ENCODE measurements at regions not wholly inside any gene's neighbourhood (a gene's known extent, or its start where the extent isn't known, plus 50 kb on each side); places are given as distances from the start of the nearest gene placed in this dataset.

- Histone ChIP-seq H3K4me3 (ENCODE audit: low read depth, low read length, poor library complexity, severe bottlenecking) (no peak overlapping the region), H3K27ac (ENCODE audit: low read depth, low read length, poor library complexity, severe bottlenecking) (no peak overlapping the region), H3K4me1 (ENCODE audit: insufficient read depth, low read length, poor library complexity, severe bottlenecking) (no peaks in the 10 kb centered on the region), H3K27me3 (replicated peaks; ENCODE audit: insufficient read depth, low read depth, low read length, poor library complexity) (no peaks in the 10 kb centered on the region), H3K9me3 (ENCODE audit: low read depth, low read length, poor library complexity, severe bottlenecking) (no peaks in the 10 kb centered on the region), H3K36me3 (ENCODE audit: insufficient read depth, low read length, poor library complexity, severe bottlenecking) (no peaks in the 10 kb centered on the region)
- intact Hi-C loops (cut with micrococcal nuclease; ENCODE audit: unreplicated experiment) = no loop called here
- ChIA-PET POLR2A (ENCODE audit: low non-redundant PET) (no interaction called here), CTCF (interaction anchor here (0.7 kb wide), 1 partner anchor 14 kb away, joined by 7 read pairs; no protein-coding TSS in a partner anchor)
- TF ChIP-seq EZH2 (IDR thresholded peaks at IDR 0.05; ENCODE audit: borderline replicate concordance, low read depth, low read length, poor library complexity, severe bottlenecking) (no peak), CTCF (conservative IDR thresholded peaks at IDR 0.05; ENCODE audit: low read depth, low read length) (no peak)
- no TSS peak for BruUV-seq (replicated peaks)
- DNase-seq (ENCODE audit: low spot score) = no peak
Observed at GRCh38 chr17:72565758-72566157, 444.9 kb downstream of the SOX9 start.

GRCh38 chr17:72566671-72567484 lies 446.1 kb downstream of the SOX9 start:
- TF ChIP-seq EZH2 (IDR thresholded peaks at IDR 0.05; ENCODE audit: borderline replicate concordance, low read depth, low read length, poor library complexity, severe bottlenecking) (no peak), CTCF (conservative IDR thresholded peaks at IDR 0.05; ENCODE audit: low read depth, low read length) (no peak)
- CTCF ChIA-PET = interaction anchor here (0.9 kb wide), 1 partner anchor 10 kb away, joined by 3 read pairs; no protein-coding TSS in a partner anchor
- H3K4me3 ChIP-seq (ENCODE audit: low read depth, low read length, poor library complexity, severe bottlenecking) = no peak overlapping the region
- no TSS peak for BruUV-seq (replicated peaks)
- no peaks in the 10 kb centered on the region for H3K36me3 ChIP-seq (ENCODE audit: insufficient read depth, low read length, poor library complexity, severe bottlenecking)
- H3K9me3 ChIP-seq (ENCODE audit: low read depth, low read length, poor library complexity, severe bottlenecking) = no peaks in the 10 kb centered on the region
- POLR2A ChIA-PET (ENCODE audit: low non-redundant PET) = no interaction called here
- intact Hi-C loops (cut with micrococcal nuclease; ENCODE audit: unreplicated experiment) = no loop called here
- DNase-seq (ENCODE audit: low spot score) = no peak
- H3K27me3 ChIP-seq (replicated peaks; ENCODE audit: insufficient read depth, low read depth, low read length, poor library complexity) = no peaks in the 10 kb centered on the region
- H3K27ac ChIP-seq (ENCODE audit: low read depth, low read length, poor library complexity, severe bottlenecking) = no peak overlapping the region
- no peaks in the 10 kb centered on the region for H3K4me1 ChIP-seq (ENCODE audit: insufficient read depth, low read length, poor library complexity, severe bottlenecking)

- no peaks in the 10 kb centered on the region for H3K27me3 ChIP-seq (replicated peaks; ENCODE audit: insufficient read depth, low read depth, low read length, poor library complexity)
- no peaks in the 10 kb centered on the region for H3K36me3 ChIP-seq (ENCODE audit: insufficient read depth, low read length, poor library complexity, severe bottlenecking)
- ChIA-PET POLR2A (ENCODE audit: low non-redundant PET) (no interaction called here), CTCF (interaction anchor here (0.9 kb wide), 1 partner anchor 11 kb away, joined by 3 read pairs; no protein-coding TSS in a partner anchor)
- no peaks in the 10 kb centered on the region for H3K9me3 ChIP-seq (ENCODE audit: low read depth, low read length, poor library complexity, severe bottlenecking)
- intact Hi-C loops (cut with micrococcal nuclease; ENCODE audit: unreplicated experiment) = no loop called here
- no peak for DNase-seq (ENCODE audit: low spot score)
- H3K4me3 ChIP-seq (ENCODE audit: low read depth, low read length, poor library complexity, severe bottlenecking) = no peak overlapping the region
- no peak overlapping the region for H3K27ac ChIP-seq (ENCODE audit: low read depth, low read length, poor library complexity, severe bottlenecking)
- no peaks in the 10 kb centered on the region for H3K4me1 ChIP-seq (ENCODE audit: insufficient read depth, low read length, poor library complexity, severe bottlenecking)
- TF ChIP-seq CTCF (conservative IDR thresholded peaks at IDR 0.05; ENCODE audit: low read depth, low read length) (no peak), EZH2 (IDR thresholded peaks at IDR 0.05; ENCODE audit: borderline replicate concordance, low read depth, low read length, poor library complexity, severe bottlenecking) (no peak)
- BruUV-seq (replicated peaks) = no TSS peak
Observed at GRCh38 chr17:72567774-72568173, 447.0 kb downstream of the SOX9 start.

Measured in A673 (cell line).